Astrocyte of the cerebellum (primary cell): ENCODE measurements at regions not wholly inside any gene's neighbourhood (a gene's known extent, or its start where the extent isn't known, plus 50 kb on each side); places are given as distances from the start of the nearest gene placed in this dataset.
A peak's percentile ranks its signal among the peaks of the same experiment; 100 is the strongest.

Source experiments
- DNase-seq: peaks from one replicate; pipeline ENCODE4 v3.0.0-alpha.2; 2011; ENCODE audit warnings: low read depth
- H3K4me3 ChIP-seq: 2 replicates; pipeline ENCODE4 v1.5.1; 2011; ENCODE audit warnings: mild to moderate bottlenecking, low read depth, low read length, moderate library complexity
- in situ Hi-C: cut with HindIII; loops from 2 replicates; pipeline ENCODE4 v1.10.0; 2017; ENCODE audit warnings: low sequenced_read_pairs
- TF ChIP-seq, protein P1 (sequence below): IDR thresholded peaks from 2 replicates; pipeline ENCODE4 v1.5.1; 2012; ENCODE audit warnings: low read length, low read depth, moderate library complexity, mild to moderate bottlenecking; ENCODE audit errors: missing control alignments

DNA sequence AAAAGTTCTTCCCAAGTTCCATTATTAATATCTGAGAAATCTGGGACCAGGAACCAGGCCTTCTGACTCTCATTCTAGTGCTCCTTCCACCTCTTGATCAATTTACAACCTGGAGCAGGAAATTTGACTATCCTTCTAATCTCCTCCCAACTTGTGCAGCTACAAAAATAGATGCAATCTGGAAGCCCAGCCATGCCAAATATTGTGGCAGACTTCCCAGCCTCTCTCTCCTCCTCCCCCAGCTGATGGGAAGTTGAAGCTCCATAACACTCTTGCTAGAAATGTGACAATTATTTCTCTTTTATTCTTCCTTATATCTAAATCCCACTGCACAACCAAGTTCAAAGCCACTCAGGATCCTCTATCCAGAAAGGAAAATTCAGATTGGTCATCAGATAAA lies 252.1 kb downstream of the SEC61B start:
- DNase-seq, result no peak
- in situ Hi-C loops, result no loop called here
- TF ChIP-seq, protein P1, sequence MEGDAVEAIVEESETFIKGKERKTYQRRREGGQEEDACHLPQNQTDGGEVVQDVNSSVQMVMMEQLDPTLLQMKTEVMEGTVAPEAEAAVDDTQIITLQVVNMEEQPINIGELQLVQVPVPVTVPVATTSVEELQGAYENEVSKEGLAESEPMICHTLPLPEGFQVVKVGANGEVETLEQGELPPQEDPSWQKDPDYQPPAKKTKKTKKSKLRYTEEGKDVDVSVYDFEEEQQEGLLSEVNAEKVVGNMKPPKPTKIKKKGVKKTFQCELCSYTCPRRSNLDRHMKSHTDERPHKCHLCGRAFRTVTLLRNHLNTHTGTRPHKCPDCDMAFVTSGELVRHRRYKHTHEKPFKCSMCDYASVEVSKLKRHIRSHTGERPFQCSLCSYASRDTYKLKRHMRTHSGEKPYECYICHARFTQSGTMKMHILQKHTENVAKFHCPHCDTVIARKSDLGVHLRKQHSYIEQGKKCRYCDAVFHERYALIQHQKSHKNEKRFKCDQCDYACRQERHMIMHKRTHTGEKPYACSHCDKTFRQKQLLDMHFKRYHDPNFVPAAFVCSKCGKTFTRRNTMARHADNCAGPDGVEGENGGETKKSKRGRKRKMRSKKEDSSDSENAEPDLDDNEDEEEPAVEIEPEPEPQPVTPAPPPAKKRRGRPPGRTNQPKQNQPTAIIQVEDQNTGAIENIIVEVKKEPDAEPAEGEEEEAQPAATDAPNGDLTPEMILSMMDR, result no peak
- no peak overlapping the region for H3K4me3 ChIP-seq

DNA sequence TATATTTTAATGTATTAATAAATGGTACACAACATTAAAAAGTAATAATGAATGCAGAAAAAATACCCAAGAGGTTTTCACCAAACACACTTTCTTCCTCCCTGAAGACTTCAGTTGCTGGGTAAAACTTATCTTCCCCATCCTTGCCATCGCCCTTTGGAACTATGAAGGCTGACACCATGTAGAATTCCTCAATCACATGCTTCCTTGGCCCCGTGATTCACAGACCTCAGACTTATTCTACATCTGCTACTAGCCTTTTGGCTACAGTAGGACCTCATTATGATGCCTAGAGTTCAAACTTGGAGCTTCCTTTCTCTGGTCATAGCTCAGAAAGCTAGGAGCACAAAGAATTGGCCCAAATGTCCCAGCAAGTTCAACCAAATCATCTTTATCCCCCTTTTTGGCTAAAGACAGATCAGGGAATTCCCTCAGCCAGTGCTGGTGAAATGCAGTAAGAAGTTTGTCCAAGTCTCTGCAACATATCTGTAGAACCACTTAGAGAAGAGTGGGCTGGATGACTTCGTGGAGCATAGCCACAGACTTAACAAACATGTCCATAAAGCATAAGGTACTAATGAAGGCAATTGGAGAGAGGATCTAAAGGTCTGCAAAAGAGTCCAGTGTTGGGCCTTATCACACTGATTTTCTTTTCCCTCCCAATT lies 253.5 kb downstream of the SEC61B start:
- TF ChIP-seq, protein P1, result no peak
- DNase-seq, result no peak
- in situ Hi-C loops, result no loop called here
- H3K4me3 ChIP-seq, result no peak overlapping the region

DNA sequence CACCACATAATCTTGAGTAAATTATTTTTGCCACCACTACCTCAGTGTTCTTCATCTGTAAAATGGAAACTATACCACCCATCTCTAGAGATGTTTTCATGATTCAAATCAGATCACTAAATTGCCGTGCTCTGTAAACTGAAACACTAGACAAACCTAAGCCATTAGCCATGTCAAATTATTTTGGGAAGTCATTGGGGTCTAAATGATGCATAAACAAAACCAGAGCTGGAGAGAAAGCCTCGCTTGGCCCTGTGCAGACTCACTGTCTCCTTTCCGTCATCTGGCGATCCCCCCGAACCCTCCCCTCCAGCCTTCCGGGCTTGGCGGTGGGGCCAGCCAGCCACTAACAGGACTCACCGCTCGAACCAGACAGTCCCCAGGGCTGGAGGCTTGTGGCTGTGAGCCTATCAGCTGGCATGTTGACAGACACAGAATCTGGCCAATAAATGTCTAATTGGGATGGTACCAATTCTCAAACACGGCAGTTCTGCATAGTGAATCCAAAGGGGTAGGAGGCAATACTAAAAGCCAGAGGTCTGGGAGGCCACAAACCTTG lies 256.5 kb downstream of the SEC61B start:
- in situ Hi-C loops, result no loop called here

DNA sequence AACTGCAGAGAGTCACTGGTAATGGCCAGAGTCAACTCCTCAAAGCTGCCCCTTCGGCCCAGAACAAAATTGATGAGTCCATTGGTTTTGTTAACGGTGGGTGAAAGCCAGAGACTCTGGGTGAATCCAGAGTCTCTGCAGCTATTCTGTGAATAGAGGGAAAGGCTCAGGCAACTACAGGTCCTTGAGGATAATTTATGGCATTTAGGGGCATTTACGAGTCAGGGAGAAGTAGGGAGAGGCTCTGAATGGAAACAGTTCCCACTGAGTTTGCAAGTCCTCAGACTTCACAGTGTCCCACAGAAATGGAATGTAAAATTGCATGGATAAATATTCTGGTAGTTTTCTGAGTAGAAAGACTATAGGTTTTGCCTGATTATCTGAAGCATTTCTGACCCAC lies 257.8 kb downstream of the SEC61B start:
- no peak overlapping the region for H3K4me3 ChIP-seq
- no peak for DNase-seq
- TF ChIP-seq, protein P1, result no peak
- in situ Hi-C loops, result no loop called here

More for the DNA sequence above, 256.5 kb downstream of the SEC61B start:
- TF ChIP-seq, protein P1, result no peak
- DNase-seq, result no peak
- H3K4me3 ChIP-seq, result no peak overlapping the region

DNA sequence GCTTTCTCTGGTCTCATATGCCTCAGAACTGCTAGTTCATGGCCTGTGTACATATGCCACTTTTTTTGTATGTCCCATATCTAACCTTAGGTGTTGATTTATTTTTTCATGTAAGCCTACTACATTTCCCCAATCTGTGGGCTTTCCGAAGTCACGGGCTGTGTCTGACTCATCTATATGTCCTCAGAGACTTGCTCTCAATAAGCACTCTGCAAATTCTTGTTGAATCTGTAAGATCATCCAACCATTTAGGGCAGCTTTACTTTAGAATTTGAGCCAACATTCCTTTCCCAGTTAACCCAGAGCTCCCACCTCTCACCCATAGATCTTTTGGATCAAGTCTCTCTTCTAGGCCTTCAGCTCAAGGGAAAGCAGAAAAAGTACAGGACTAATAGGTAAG lies 263.4 kb downstream of the SEC61B start:
- in situ Hi-C loops, result no loop called here
- DNase-seq, result peak; percentile 11
- TF ChIP-seq, protein P1, result no peak
- H3K4me3 ChIP-seq, result no peak overlapping the region

DNA sequence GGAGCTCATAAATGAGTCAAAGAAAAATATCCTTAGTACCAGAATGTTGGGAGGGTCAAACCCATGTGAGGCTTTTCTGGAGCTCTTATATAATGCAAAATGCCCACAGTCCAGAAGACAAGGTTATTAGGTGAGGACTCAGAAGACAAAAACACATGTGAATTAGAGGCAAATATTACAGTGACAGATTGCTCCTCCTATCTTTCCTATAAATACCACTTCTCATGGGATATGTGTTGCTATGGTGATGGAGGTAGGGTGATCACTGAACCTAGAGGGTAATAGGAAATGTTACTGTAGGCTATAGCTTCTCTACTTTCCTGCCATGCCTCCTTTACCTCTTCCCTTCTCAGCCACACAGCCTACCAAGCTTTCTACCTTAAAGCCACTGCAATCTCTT lies 264.6 kb downstream of the SEC61B start:
- no peak for DNase-seq
- TF ChIP-seq, protein P1, result no peak
- no peak overlapping the region for H3K4me3 ChIP-seq
- in situ Hi-C loops, result no loop called here
